HUES64 (cell line): ENCODE measurements at regions not wholly inside any gene's neighbourhood (a gene's known extent, or its start where the extent isn't known, plus 50 kb on each side); places are given as distances from the start of the nearest gene placed in this dataset.
"Not testable (repeated sequence)": the region's sequence is repeated elsewhere in the genome, so short reads cannot be mapped to it uniquely, and the experiment has no call there.

Experiments used
- H3K27ac ChIP-seq: 2 replicates; pipeline ENCODE4 v1.7.0; 2013; ENCODE audit warnings: low read depth, low read length, inconsistent platforms
- H3K27me3 ChIP-seq: 2 replicates; pipeline ENCODE4 v1.6.1; 2013; ENCODE audit warnings: mild to moderate bottlenecking, low read length; ENCODE audit not compliant: insufficient read depth
- H3K36me3 ChIP-seq: 2 replicates; pipeline ENCODE4 v1.6.1; 2013; ENCODE audit warnings: mild to moderate bottlenecking, low read length; ENCODE audit not compliant: insufficient read depth
- H3K4me1 ChIP-seq: 2 replicates; pipeline ENCODE4 v1.6.1; 2013; ENCODE audit warnings: mild to moderate bottlenecking, low read length, moderate library complexity; ENCODE audit not compliant: insufficient read depth
- H3K4me3 ChIP-seq: 2 replicates; pipeline ENCODE4 v1.5.1; 2013; ENCODE audit warnings: mild to moderate bottlenecking, low read length, moderate library complexity
- H3K9ac ChIP-seq: 2 replicates; pipeline ENCODE4 v1.6.1; 2013; ENCODE audit warnings: mild to moderate bottlenecking, low read depth, low read length
- H3K9me3 ChIP-seq: 2 replicates; pipeline ENCODE4 v1.6.1; 2013; ENCODE audit warnings: low read depth, low read length; ENCODE audit not compliant: insufficient read depth
- WGBS: fragments of 150-250, 120-280 bp; methylation state at CpG from one replicate; pipeline ENCODE4 v1.1.7; 2013; ENCODE audit warnings: missing lambda C conversion rate; 5-methylcytosine and 5-hydroxymethylcytosine counted together

- H3K4me1 ChIP-seq: no peaks in the 10 kb centered on the region
- H3K36me3 ChIP-seq: no peaks in the 10 kb centered on the region
- H3K9me3 ChIP-seq: no peaks in the 10 kb centered on the region
- peaks cover 58% of the 10 kb centered on the region for H3K27me3 ChIP-seq
- WGBS: 67% methylated on average over 8 of the region's 8 CpGs
- no peak overlapping the region for H3K27ac ChIP-seq
- no peak overlapping the region for H3K4me3 ChIP-seq
- no peak overlapping the region for H3K9ac ChIP-seq
Measured at GRCh38 chr1:47590523-47591225, 152.8 kb downstream of the FOXD2 start.

- Histone ChIP-seq H3K27ac (no peak overlapping the region), H3K27me3 (peaks cover 56% of the 10 kb centered on the region), H3K4me3 (no peak overlapping the region), H3K9ac (no peak overlapping the region), H3K4me1 (no peaks in the 10 kb centered on the region), H3K9me3 (no peaks in the 10 kb centered on the region), H3K36me3 (no peaks in the 10 kb centered on the region)
- whole genome bisulfite sequencing: 91% methylated on average over 7 of the region's 7 CpGs
Measured at GRCh38 chr1:47591801-47592200, 154.0 kb downstream of the FOXD2 start.

GRCh38 chr1:47592296-47593012 lies 154.6 kb downstream of the FOXD2 start:
- H3K9me3 ChIP-seq: no peaks in the 10 kb centered on the region
- peaks cover 56% of the 10 kb centered on the region for H3K27me3 ChIP-seq
- H3K4me3 ChIP-seq: peak overlapping the region; percentile 46
- no peak overlapping the region for H3K9ac ChIP-seq
- H3K36me3 ChIP-seq: no peaks in the 10 kb centered on the region
- no peak overlapping the region for H3K27ac ChIP-seq
- no peaks in the 10 kb centered on the region for H3K4me1 ChIP-seq
- WGBS: 74% methylated on average over 15 of the region's 15 CpGs

- H3K36me3 ChIP-seq: no peaks in the 10 kb centered on the region
- H3K27ac ChIP-seq: no peak overlapping the region
- peak overlapping the region; percentile 46 for H3K4me3 ChIP-seq
- 5% methylated on average over 47 of the region's 47 CpGs for WGBS
- H3K27me3 ChIP-seq: peaks cover 56% of the 10 kb centered on the region
- H3K9me3 ChIP-seq: no peaks in the 10 kb centered on the region
- no peaks in the 10 kb centered on the region for H3K4me1 ChIP-seq
- 0 out of 2 replicates have a peak overlapping the region, but pooled peaks have one; percentile 19 for H3K9ac ChIP-seq
Measured at GRCh38 chr1:47593013-47593568, 155.2 kb downstream of the FOXD2 start.

- peak overlapping the region; percentile 46 for H3K4me3 ChIP-seq
- H3K4me1 ChIP-seq: no peaks in the 10 kb centered on the region
- peaks cover 53% of the 10 kb centered on the region for H3K27me3 ChIP-seq
- H3K9me3 ChIP-seq: no peaks in the 10 kb centered on the region
- no peaks in the 10 kb centered on the region for H3K36me3 ChIP-seq
- 0 out of 2 replicates have a peak overlapping the region, but pooled peaks have one; percentile 19 for H3K9ac ChIP-seq
- WGBS: 57% methylated on average over 9 of the region's 12 CpGs
- no peak overlapping the region for H3K27ac ChIP-seq
Measured at GRCh38 chr1:47593598-47594285, 155.9 kb downstream of the FOXD2 start.

GRCh38 chr1:47594627-47595026 lies 156.8 kb downstream of the FOXD2 start:
- no peaks in the 10 kb centered on the region for H3K36me3 ChIP-seq
- no peak overlapping the region for H3K9ac ChIP-seq
- no peaks in the 10 kb centered on the region for H3K4me1 ChIP-seq
- peaks cover 48% of the 10 kb centered on the region for H3K27me3 ChIP-seq
- WGBS: 93% methylated on average over 4 of the region's 4 CpGs
- no peak overlapping the region for H3K4me3 ChIP-seq
- peaks cover 2% of the 10 kb centered on the region; the same call in 1 of the 2 replicates for H3K9me3 ChIP-seq
- H3K27ac ChIP-seq: no peak overlapping the region

GRCh38 chr1:47596328-47596727 lies 158.5 kb downstream of the FOXD2 start:
- WGBS: 90% methylated on average over 3 of the region's 3 CpGs
- H3K4me3 ChIP-seq: no peak overlapping the region
- H3K9ac ChIP-seq: no peak overlapping the region

GRCh38 chr1:47598357-47598756 lies 160.5 kb downstream of the FOXD2 start:
- H3K4me3 ChIP-seq: no peak overlapping the region
- H3K9me3 ChIP-seq: peaks cover 29% of the 10 kb centered on the region
- WGBS: 81% methylated on average over 8 of the region's 8 CpGs
- no peak overlapping the region for H3K9ac ChIP-seq
- no peaks in the 10 kb centered on the region for H3K36me3 ChIP-seq
- no peaks in the 10 kb centered on the region for H3K4me1 ChIP-seq
- H3K27me3 ChIP-seq: peaks cover 21% of the 10 kb centered on the region
- H3K27ac ChIP-seq: no peak overlapping the region

More at GRCh38 chr1:47596328-47596727, 158.5 kb downstream of the FOXD2 start:
- Histone ChIP-seq H3K27me3 (peaks cover 41% of the 10 kb centered on the region), H3K27ac (no peak overlapping the region), H3K4me1 (no peaks in the 10 kb centered on the region), H3K9me3 (peaks cover 16% of the 10 kb centered on the region), H3K36me3 (no peaks in the 10 kb centered on the region)

GRCh38 chr1:47599777-47600176 lies 161.9 kb downstream of the FOXD2 start:
- Histone ChIP-seq H3K27me3 (peaks cover 7% of the 10 kb centered on the region; the same call in 1 of the 2 replicates), H3K27ac (no peak overlapping the region), H3K9me3 (peaks cover 29% of the 10 kb centered on the region), H3K4me1 (no peaks in the 10 kb centered on the region), H3K4me3 (no peak overlapping the region), H3K36me3 (no peaks in the 10 kb centered on the region), H3K9ac (no peak overlapping the region)
- no CpG with 5 or more reads among the region's 3 CpGs for WGBS

- not testable (repeated sequence) for H3K4me1 ChIP-seq, H3K36me3 ChIP-seq, H3K27ac ChIP-seq, H3K4me3 ChIP-seq, H3K9ac ChIP-seq, H3K27me3 ChIP-seq
- H3K9me3 ChIP-seq: peaks cover 30% of the 10 kb centered on the region
- WGBS: 92% methylated on average over 11 of the region's 11 CpGs
Measured at GRCh38 chr1:47602491-47602890, 164.6 kb downstream of the FOXD2 start.

- not testable (repeated sequence) for H3K4me3 ChIP-seq, H3K27ac ChIP-seq, H3K27me3 ChIP-seq, H3K9ac ChIP-seq, H3K4me1 ChIP-seq, H3K36me3 ChIP-seq
- peaks cover 31% of the 10 kb centered on the region for H3K9me3 ChIP-seq
- WGBS: no CpG with 5 or more reads among the region's 1 CpG
Measured at GRCh38 chr1:47604869-47605268, 167.0 kb downstream of the FOXD2 start.
